CD4-positive, alpha-beta T cell treated with Interleukin-17A for 1 hour (primary cell): ENCODE measurements at regions not wholly inside any gene's neighbourhood (a gene's known extent, or its start where the extent isn't known, plus 50 kb on each side); places are given as distances from the start of the nearest gene placed in this dataset.

Experiments used
- DNase-seq: peaks from one replicate; pipeline ENCODE4 v3.0.0-alpha.2; 2020

GRCh38 chr2:43084699-43085091, 141.7 kb downstream of the ZFP36L2 start:
- DNase-seq: no peak

DNA sequence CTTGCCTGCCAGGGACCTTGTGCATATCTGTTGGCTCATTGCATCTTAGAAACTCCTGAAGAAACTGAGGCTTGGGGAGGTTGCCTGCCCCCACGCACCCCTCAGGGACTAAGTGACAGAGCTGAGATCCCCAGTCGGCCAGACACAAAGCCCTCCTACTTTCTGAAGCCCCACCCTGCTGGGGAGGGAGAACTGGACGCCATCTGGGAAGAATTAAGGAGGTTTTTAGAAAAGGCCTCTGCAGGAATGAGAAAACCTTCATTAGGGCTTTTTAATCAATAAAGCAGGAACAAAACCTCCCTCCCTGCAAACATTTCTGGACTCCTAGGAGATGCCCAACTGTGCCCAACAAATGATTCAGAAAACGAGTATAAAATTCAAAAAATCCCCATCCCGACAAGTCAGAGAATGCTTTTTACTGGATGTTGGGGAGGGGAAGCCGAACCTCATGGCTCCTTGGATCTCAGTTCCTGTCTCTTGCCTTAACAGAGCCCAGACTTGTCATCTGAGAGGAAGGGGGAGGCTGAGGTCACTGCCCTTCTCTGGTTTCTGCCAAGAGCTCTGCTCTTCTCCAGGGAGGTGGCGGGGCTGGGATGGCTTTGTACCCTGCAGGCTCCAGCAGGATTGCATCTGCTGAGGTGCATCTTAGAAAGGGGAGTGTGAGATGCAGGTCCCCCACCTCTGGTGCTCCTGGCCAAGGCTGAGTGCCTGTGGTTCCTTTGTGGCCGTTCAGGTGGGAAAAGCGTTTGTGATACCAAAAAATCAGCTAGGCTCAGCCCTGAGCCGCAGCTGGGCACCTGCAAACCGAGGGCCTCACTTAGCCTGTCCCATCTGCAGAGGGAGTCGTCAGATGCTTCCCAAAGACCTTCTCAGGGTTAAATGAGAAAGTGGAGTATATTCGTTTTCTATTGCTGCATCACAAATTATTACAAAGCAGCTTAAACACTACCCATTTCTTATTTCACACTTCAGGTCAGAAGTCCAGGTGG, 142.4 kb downstream of the ZFP36L2 start:
- no peak for DNase-seq

DNA sequence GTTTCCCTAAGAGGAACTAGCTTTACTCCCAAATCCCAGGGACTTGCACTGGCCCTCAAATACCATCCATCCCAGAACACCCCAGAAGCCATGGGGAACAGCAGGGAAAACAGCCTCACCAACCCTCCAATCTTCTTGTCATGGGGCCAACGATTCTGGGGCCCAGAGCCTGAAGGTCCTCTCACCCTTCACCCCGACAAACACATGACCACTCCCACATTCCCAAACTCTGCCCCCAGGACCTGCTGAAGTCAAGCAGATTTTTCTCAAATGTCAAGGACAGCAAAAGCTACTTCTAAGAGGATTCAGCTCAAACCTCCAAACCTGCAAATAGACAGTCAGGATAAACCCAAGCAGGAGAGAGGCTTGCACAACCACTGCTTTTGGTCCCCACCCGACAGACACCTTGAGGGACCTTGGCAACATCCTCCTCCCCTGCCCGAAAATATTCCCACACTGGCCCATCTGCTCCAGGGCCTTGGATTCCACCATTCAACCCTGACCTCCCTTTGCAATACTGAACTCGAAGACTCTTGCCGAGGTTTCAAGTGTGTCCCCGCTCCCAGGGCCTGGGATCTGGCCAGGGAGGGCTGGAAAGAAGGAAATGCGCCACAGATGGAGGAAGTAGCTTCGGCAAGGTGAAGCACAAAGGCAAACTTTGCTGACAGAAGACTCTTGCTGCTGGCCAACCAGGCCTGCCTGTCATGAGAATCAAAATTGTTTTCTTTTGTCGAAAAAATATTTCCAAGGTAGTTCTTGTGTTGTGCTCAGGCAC, 143.3 kb downstream of the ZFP36L2 start:
- DNase-seq: no peak

GRCh38 chr2:43082111-43082894, 144.1 kb downstream of the ZFP36L2 start:
- no peak for DNase-seq

GRCh38 chr2:43081131-43081765, 145.2 kb downstream of the ZFP36L2 start:
- DNase-seq: no peak

- DNase-seq: no peak
Measured at GRCh38 chr2:43080571-43081021, 145.8 kb downstream of the ZFP36L2 start.

DNA sequence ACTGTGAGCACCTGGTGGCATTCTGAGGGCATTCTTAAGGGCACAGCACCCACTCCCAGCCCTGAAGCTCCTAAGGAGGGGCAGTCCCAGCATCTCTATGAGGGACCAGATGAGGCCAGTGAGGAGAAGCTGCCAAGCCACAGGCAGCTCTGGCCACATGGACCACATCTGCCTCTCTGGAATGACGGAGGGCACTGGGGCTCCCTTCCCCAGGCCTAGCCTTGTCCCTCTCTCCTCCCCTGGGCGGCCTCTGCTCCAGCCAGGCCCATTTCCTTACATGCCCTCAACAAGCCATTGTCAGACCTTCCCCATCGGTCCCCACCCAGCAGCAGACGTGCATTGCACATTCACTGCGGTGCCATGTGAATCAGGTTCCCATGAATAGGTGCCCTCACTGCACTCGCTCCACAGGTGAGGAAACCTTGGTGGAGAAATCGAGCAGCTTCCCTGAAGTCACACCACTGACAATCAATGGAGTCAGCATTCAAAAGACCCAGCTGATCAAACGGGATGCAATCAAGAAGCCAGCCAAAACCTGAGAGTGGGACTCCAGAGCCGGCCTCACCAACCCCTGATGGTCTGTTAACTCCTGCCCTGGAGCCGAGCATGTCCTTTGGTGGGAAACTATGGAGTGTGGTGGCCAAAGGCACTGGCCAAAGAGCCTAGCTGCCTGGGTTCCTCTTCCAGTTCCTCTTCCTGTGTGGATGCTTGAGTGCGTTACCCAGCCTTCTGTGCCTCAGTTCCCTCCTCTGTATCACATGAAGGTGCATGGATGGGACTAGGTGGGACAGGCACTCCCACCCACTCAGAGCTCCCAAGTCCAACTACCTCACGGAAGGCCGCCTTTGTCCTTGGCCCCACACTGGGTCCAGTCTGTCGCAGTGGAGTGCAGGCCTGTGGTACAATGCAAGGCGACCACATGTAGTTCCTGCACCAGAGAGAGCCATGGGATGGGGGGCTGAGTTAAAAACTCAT, 147.3 kb downstream of the ZFP36L2 start:
- DNase-seq: no peak

GRCh38 chr2:43078301-43078700, 148.1 kb downstream of the ZFP36L2 start:
- DNase-seq: no peak

GRCh38 chr2:43077876-43078275, 148.5 kb downstream of the ZFP36L2 start:
- DNase-seq: no peak

GRCh38 chr2:43076676-43077075, 149.7 kb downstream of the ZFP36L2 start:
- DNase-seq: no peak

- DNase-seq: no peak
Measured at GRCh38 chr2:43075811-43076585, 150.4 kb downstream of the ZFP36L2 start.

DNA sequence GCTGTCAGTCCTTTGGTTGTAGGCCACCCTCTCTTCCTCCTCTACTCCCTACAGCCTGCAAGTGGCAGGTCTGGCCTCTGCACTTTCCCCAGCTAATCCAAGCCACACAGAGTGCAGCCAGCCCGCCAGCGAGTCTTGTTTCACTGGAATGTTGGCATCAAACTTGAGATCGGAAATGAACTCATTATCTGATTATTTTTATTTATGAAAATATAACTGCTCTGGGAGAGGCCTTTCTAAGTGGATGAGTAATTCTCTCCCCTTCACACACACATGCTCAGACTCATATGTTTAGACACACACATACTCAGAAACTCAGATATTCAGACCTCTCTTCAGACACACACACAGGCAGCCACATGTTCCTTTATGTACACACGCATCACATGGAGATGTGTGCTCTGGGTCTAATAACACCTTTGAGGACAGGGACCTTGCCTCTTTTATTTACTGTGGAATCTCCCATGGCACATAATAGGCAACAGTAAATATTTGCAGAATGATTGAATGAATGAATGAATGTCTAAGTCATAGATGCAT, 151.3 kb downstream of the ZFP36L2 start:
- no peak for DNase-seq

DNA sequence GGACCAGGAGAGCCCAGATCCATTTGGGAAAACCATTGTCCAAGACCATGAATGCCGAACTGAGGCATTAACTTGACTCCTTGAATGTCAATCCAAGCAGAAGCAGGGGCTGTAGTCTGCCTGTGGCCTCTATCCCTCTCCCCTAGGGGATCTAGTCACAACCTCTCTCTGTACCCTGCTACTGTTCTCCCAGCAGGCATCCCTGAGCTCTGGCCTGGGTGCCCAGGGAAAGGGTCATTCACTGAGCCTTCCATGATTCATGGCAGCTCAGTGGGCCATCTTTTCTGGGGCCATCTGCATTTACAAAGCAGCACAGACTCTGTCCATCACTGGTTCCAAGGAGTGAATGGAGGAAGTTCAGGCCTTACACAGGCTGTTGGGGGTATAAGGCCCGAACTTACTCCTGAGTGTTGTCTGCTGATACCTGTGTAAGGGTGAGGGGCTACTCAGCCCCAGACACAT, 151.8 kb downstream of the ZFP36L2 start:
- DNase-seq: no peak

DNA sequence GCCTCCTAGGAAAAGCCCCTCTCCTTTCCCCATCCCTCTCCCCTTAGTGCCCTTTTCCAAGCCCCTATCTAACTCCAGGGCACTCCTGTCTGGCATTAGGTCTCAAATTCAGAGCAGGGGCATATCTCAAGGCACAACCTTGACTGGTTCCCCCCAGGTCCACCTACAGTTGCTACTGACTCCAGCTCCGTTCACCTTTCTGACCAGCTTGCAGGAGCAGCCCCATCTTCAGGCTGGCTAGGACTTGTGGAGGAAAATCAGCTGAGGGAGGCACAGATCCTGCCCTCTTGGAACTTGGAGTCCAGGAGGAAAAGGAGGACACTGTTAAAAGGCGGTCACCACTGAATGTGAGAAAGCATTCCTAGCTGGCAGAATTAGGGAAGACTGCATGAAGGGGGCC, 152.4 kb downstream of the ZFP36L2 start:
- no peak for DNase-seq

- DNase-seq: no peak
Measured at GRCh38 chr2:43073401-43073825, 153.0 kb downstream of the ZFP36L2 start.

DNA sequence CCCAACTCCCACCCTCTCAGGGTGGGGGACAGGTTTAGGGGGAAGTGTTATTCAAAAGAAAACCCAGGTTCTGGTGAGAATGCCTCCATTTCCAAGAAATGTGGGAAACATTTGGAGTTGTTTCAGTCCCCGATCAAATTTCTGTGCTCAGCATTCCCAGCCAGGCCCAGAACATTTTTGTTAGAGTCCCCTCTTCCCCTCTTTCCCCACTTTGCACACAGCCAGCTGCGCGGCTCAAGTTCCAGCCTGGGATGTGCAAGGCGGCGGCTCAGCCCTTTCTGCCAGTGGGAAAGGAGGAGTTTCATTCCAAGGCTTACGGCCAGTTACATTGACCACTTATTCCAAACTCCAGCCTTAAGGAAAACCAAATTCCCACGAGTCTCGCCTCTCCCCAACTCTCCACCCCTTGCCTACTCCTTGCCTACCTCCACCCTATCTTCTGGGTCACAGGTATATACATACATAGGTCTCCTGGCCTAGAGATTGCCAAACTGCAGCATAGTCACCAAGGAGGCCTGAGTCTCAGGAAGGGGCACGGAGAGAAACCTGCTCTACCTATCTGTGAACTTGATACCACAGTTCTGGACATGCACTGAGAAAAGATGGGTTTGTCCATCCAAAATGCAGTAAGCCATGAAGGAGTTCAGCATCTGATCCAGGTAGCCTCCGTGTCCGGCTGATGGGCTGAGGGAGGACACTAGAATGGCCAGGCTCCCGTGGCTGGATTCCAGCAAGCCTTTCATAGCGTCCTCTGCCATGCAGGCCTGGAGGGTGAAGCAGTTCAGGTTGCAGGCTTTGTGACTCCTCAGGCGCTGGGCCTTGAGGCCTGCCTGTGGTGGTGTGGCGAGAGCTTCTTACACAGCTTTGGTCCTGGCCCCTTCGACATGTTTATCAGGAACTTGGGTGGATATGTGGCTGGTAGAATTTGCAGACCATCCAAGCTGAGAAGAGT, 154.5 kb downstream of the ZFP36L2 start:
- DNase-seq: no peak

GRCh38 chr2:43070676-43071502, 155.5 kb downstream of the ZFP36L2 start:
- DNase-seq: no peak

- DNase-seq: no peak
Measured at GRCh38 chr2:43070030-43070429, 156.4 kb downstream of the ZFP36L2 start.
